ENCODE measurements at regions not wholly inside any gene's neighbourhood (a gene's known extent, or its start where the extent isn't known, plus 50 kb on each side); places are given as distances from the start of the nearest gene placed in this dataset.

- TF ChIP-seq CTCF (IDR thresholded peaks at IDR 0.05) (no peak), POLR2A (IDR thresholded peaks at IDR 0.05) (no peak)
Measured at GRCh38 chr2:18273205-18273604, 287.2 kb downstream of the RDH14 start.

Measured in esophagus squamous epithelium (tissue), 4 donors.